ENCODE measurements at regions not wholly inside any gene's neighbourhood (a gene's known extent, or its start where the extent isn't known, plus 50 kb on each side); places are given as distances from the start of the nearest gene placed in this dataset.

DNA sequence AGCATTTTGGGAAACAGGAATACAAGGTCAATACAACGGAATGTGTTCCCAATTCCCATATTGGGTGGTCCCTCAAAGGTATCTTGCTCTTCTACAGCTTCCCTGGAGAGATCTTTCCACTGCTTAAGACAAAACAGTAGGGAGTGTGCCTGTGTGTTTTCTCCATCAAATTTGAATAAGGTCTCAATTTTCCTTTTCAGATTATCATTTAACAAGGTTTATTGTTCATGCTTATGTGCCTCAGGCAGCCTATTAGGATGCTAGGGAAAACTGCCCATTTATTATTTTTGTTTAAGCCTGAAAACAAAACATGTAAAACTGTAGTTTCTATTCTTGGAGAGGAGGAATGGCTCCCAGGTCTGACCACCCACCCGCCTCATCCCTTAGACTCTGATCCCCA lies 622.7 kb downstream of the LMO4 start:
- Histone ChIP-seq H3K27me3 (ENCODE audit: control insufficient read depth in 3 of 3, insufficient read depth in 3 of 3, low read length in 3 of 3) (no peaks in the 10 kb centered on the region), H3K9me3 (ENCODE audit: control insufficient read depth in 2 of 2, insufficient read depth in 1 of 2, low read depth in 1 of 2, low read length in 1 of 2) (no peaks in the 10 kb centered on the region), H3K36me3 (ENCODE audit: control insufficient read depth in 3 of 3, insufficient read depth in 2 of 3, low read depth in 1 of 3, low read length in 3 of 3) (no peaks in the 10 kb centered on the region), H3K4me1 (ENCODE audit: control insufficient read depth in 3 of 3, insufficient read depth in 2 of 3, low read depth in 1 of 3, low read length in 2 of 3) (peaks cover 0 to 4% (median 0%) of the 10 kb centered on the region in 3 donors), H3K4me3 (ENCODE audit: low read depth in 1 of 3, low read length in 3 of 3) (no peak overlapping the region), H3K27ac (ENCODE audit: low read depth in 1 of 3, low read length in 2 of 3) (no peak overlapping the region)
- 82 to 87% (median 84%) methylated on average over 2 of the region's 2 CpGs for WGBS, 3 donors
- FAIRE-seq (no peak), DNase-seq (no peak)

DNA sequence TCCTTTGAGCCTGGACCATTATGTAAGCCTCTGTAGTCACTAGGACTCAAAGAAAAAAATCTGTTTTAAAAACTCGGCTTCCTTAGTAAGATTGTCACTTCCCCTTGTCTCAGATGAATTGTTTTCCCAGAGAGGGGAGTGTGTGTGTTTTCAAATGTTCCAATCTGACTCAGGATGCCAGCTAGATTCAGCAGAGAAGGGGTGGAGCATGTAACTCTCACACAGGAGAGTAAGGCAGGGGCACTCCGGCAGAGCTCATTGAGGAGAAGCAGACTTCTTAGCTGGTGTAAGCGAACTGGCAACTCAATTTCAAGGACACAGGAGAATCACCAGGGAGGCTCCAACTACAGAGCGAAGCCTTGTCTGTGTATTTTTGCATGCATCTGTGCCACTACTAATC lies 623.2 kb downstream of the LMO4 start:
- Histone ChIP-seq H3K27ac (ENCODE audit: low read depth in 1 of 3, low read length in 2 of 3) (no peak overlapping the region), H3K36me3 (ENCODE audit: control insufficient read depth in 3 of 3, insufficient read depth in 2 of 3, low read depth in 1 of 3, low read length in 3 of 3) (no peaks in the 10 kb centered on the region), H3K4me3 (ENCODE audit: low read depth in 1 of 3, low read length in 3 of 3) (no peak overlapping the region), H3K27me3 (ENCODE audit: control insufficient read depth in 3 of 3, insufficient read depth in 3 of 3, low read length in 3 of 3) (no peaks in the 10 kb centered on the region), H3K4me1 (ENCODE audit: control insufficient read depth in 3 of 3, insufficient read depth in 2 of 3, low read depth in 1 of 3, low read length in 2 of 3) (peaks cover 0 to 4% (median 0%) of the 10 kb centered on the region in 3 donors), H3K9me3 (ENCODE audit: control insufficient read depth in 2 of 2, insufficient read depth in 1 of 2, low read depth in 1 of 2, low read length in 1 of 2) (no peaks in the 10 kb centered on the region)
- FAIRE-seq (no peak), DNase-seq (no peak)
- 61 to 82% (median 77%) methylated on average over 4 of the region's 4 CpGs for WGBS, 3 donors

DNA sequence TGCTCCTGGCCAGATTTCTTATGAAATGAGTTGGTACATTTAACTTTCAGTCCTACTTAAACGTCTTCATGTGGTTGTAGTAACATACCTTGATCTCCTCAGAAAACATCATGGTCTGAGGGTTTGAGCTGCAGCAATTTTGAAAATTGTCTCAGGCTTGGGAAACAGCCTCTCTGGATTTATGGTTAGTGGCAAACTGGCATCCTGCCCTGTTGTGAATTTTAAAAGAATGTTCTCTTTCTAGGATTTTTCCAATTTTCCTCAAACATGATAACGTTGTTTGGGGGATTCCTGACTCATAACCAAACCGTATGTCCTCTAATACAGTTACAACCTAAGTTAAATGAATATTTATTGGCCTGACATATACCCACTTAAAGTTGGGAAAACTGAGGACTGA lies 624.4 kb downstream of the LMO4 start:
- DNase-seq, result no peak
- Histone ChIP-seq H3K27ac (ENCODE audit: low read depth in 1 of 3, low read length in 2 of 3) (no peak overlapping the region), H3K4me3 (ENCODE audit: low read depth in 1 of 3, low read length in 3 of 3) (no peak overlapping the region), H3K4me1 (ENCODE audit: control insufficient read depth in 3 of 3, insufficient read depth in 2 of 3, low read depth in 1 of 3, low read length in 2 of 3) (peaks cover 0 to 4% (median 0%) of the 10 kb centered on the region in 3 donors), H3K36me3 (ENCODE audit: control insufficient read depth in 3 of 3, insufficient read depth in 2 of 3, low read depth in 1 of 3, low read length in 3 of 3) (no peaks in the 10 kb centered on the region), H3K9me3 (ENCODE audit: control insufficient read depth in 2 of 2, insufficient read depth in 1 of 2, low read depth in 1 of 2, low read length in 1 of 2) (no peaks in the 10 kb centered on the region), H3K27me3 (ENCODE audit: control insufficient read depth in 3 of 3, insufficient read depth in 3 of 3, low read length in 3 of 3) (no peaks in the 10 kb centered on the region)
- 69 to 82% (median 74%) methylated on average over 3 of the region's 3 CpGs for WGBS, 3 donors
- FAIRE-seq, result no peak

DNA sequence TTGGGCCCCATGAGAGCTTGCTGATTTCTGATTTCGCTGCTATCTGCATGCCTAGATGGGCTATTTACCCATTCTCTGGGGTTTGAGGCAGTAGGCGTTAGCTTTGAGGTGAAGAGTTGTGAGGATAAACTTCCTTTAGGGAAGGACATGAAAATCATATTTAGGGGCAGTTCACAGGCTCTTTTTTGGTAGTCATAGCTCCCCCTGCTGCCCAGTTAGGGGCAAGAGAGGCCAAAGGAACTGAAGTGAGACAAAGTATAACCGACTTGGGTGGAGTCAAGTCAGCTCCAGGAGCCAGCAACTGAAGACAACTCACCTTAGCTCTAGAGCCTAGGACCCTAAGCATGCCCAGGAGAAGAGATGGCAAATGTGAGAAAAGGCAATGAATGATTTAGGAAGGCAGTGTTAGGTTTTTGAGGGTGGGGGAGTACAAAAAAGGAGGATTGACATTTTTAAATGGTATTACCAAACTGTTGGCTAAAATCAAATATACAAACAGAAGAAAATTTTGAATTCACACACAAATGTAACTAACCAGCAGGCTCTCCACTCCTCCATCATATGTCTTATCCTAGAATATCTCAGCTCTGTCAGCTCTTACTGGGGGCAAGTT lies 625.2 kb downstream of the LMO4 start:
- peaks cover 0 to 4% (median 0%) of the 10 kb centered on the region in 3 donors for H3K4me1 ChIP-seq (ENCODE audit: control insufficient read depth in 3 of 3, insufficient read depth in 2 of 3, low read depth in 1 of 3, low read length in 2 of 3)
- no peaks in the 10 kb centered on the region for H3K36me3 ChIP-seq (ENCODE audit: control insufficient read depth in 3 of 3, insufficient read depth in 2 of 3, low read depth in 1 of 3, low read length in 3 of 3)
- peak; percentile 84 to 88 for DNase-seq
- no peaks in the 10 kb centered on the region for H3K9me3 ChIP-seq (ENCODE audit: control insufficient read depth in 2 of 2, insufficient read depth in 1 of 2, low read depth in 1 of 2, low read length in 1 of 2)
- no peak overlapping the region for H3K27ac ChIP-seq (ENCODE audit: low read depth in 1 of 3, low read length in 2 of 3)
- no peak for FAIRE-seq
- WGBS, 3 donors, result 9 to 13% (median 10%) methylated on average over 3 of the region's 3 CpGs
- no peak overlapping the region for H3K4me3 ChIP-seq (ENCODE audit: low read depth in 1 of 3, low read length in 3 of 3)
- no peaks in the 10 kb centered on the region for H3K27me3 ChIP-seq (ENCODE audit: control insufficient read depth in 3 of 3, insufficient read depth in 3 of 3, low read length in 3 of 3)

DNA sequence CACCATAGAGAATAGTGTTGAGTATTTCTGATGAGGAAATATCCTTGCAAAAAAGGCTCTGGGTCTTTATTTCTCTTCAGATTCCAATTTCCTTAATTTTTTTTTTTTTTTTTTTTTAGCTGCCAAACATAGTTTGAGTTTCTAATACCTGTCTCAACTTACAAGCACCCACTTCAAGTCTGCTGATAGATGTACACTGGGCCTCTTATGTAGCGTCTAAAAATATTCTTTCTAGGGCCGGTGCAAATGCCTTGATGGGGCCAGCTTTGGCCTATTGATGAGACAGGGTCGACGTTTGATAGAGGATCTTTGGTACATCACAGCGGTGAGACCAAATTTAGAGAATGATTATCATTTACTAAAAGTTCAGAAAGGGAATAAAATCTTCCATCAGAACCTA lies 626.4 kb downstream of the LMO4 start:
- WGBS, 3 donors, result 92 to 98% (median 95%) methylated on average over 5 of the region's 5 CpGs
- no peaks in the 10 kb centered on the region for H3K27me3 ChIP-seq (ENCODE audit: control insufficient read depth in 3 of 3, insufficient read depth in 3 of 3, low read length in 3 of 3)
- no peaks in the 10 kb centered on the region for H3K9me3 ChIP-seq (ENCODE audit: control insufficient read depth in 2 of 2, insufficient read depth in 1 of 2, low read depth in 1 of 2, low read length in 1 of 2)
- no peak overlapping the region for H3K27ac ChIP-seq (ENCODE audit: low read depth in 1 of 3, low read length in 2 of 3)
- FAIRE-seq (no peak), DNase-seq (no peak)
- no peaks in the 10 kb centered on the region for H3K36me3 ChIP-seq (ENCODE audit: control insufficient read depth in 3 of 3, insufficient read depth in 2 of 3, low read depth in 1 of 3, low read length in 3 of 3)
- H3K4me1 ChIP-seq (ENCODE audit: control insufficient read depth in 3 of 3, insufficient read depth in 2 of 3, low read depth in 1 of 3, low read length in 2 of 3), result peaks cover 0 to 4% (median 0%) of the 10 kb centered on the region in 3 donors
- no peak overlapping the region for H3K4me3 ChIP-seq (ENCODE audit: low read depth in 1 of 3, low read length in 3 of 3)

DNA sequence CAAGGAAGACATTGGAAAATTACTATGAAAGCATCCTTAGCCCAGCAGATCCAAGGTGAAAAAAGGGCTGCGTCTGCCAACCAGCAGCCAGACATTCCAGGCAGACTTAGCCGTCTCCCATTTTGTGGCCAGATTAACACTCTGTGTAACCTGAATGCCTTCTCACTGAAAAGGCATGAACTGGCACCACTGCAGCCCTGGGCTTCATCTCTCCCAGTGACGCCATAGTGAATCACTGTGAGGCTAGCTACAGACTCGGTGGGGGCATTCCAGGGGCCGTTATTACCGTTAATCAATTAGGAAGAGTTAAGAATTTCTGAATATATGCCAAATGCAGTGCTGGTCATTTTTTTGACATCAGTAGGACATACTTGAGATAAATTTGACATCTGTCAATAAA lies 627.4 kb downstream of the LMO4 start:
- Histone ChIP-seq H3K27ac (ENCODE audit: low read depth in 1 of 3, low read length in 2 of 3) (no peak overlapping the region), H3K4me3 (ENCODE audit: low read depth in 1 of 3, low read length in 3 of 3) (no peak overlapping the region), H3K4me1 (ENCODE audit: control insufficient read depth in 3 of 3, insufficient read depth in 2 of 3, low read depth in 1 of 3, low read length in 2 of 3) (peaks cover 0 to 4% (median 0%) of the 10 kb centered on the region in 3 donors), H3K36me3 (ENCODE audit: control insufficient read depth in 3 of 3, insufficient read depth in 2 of 3, low read depth in 1 of 3, low read length in 3 of 3) (no peaks in the 10 kb centered on the region), H3K27me3 (ENCODE audit: control insufficient read depth in 3 of 3, insufficient read depth in 3 of 3, low read length in 3 of 3) (no peaks in the 10 kb centered on the region), H3K9me3 (ENCODE audit: control insufficient read depth in 2 of 2, insufficient read depth in 1 of 2, low read depth in 1 of 2, low read length in 1 of 2) (no peaks in the 10 kb centered on the region)
- FAIRE-seq (no peak), DNase-seq (no peak)
- WGBS, 3 donors, result 72 to 83% (median 79%) methylated on average over 6 of the region's 6 CpGs

DNA sequence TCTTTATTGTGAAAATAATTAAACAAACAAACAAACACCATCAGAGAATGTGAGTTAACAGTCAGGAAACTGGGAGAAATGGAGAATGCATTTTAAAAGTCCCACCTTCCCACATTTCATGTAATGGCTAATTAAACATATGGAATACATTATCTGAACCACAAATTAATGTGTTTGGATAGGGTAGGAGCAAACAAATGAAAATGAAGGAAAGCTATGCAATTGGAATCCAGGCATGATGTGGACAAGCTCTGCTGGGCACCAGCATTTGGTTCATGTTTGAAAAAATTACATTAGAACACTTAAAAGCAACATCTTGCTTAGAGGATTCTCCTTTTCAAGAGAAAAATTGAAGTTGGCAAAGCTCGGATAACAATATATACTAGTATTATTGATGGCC lies 628.1 kb downstream of the LMO4 start:
- 89 to 97% (median 95%) methylated on average over 1 of the region's 1 CpG for WGBS, 3 donors
- Histone ChIP-seq H3K9me3 (ENCODE audit: control insufficient read depth in 2 of 2, insufficient read depth in 1 of 2, low read depth in 1 of 2, low read length in 1 of 2) (no peaks in the 10 kb centered on the region), H3K36me3 (ENCODE audit: control insufficient read depth in 3 of 3, insufficient read depth in 2 of 3, low read depth in 1 of 3, low read length in 3 of 3) (no peaks in the 10 kb centered on the region), H3K27me3 (ENCODE audit: control insufficient read depth in 3 of 3, insufficient read depth in 3 of 3, low read length in 3 of 3) (no peaks in the 10 kb centered on the region), H3K4me3 (ENCODE audit: low read depth in 1 of 3, low read length in 3 of 3) (no peak overlapping the region), H3K27ac (ENCODE audit: low read depth in 1 of 3, low read length in 2 of 3) (no peak overlapping the region), H3K4me1 (ENCODE audit: control insufficient read depth in 3 of 3, insufficient read depth in 2 of 3, low read depth in 1 of 3, low read length in 2 of 3) (peaks cover 0 to 4% (median 0%) of the 10 kb centered on the region in 3 donors)
- FAIRE-seq, result no peak
- no peak for DNase-seq

DNA sequence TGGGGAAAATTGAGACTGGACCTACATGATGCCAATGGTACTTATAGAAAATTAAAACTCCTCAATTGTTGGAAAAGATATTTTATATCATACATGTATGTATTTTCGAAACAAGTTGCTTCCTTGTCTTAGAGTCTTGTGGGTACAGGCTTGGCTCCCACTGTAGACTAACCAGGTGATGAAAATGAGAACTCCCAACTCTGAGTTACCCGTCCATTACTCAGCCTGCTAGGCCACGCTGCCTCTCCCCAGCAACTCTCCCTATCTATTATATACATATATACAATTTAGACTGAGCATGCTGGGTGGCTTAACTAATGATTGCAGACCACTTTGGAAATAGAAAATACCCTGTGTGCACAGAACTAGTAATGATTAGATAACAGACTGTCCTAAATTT lies 628.7 kb downstream of the LMO4 start:
- 85 to 95% (median 86%) methylated on average over 3 of the region's 3 CpGs for WGBS, 3 donors
- Histone ChIP-seq H3K27me3 (ENCODE audit: control insufficient read depth in 3 of 3, insufficient read depth in 3 of 3, low read length in 3 of 3) (no peaks in the 10 kb centered on the region), H3K36me3 (ENCODE audit: control insufficient read depth in 3 of 3, insufficient read depth in 2 of 3, low read depth in 1 of 3, low read length in 3 of 3) (no peaks in the 10 kb centered on the region)

DNA sequence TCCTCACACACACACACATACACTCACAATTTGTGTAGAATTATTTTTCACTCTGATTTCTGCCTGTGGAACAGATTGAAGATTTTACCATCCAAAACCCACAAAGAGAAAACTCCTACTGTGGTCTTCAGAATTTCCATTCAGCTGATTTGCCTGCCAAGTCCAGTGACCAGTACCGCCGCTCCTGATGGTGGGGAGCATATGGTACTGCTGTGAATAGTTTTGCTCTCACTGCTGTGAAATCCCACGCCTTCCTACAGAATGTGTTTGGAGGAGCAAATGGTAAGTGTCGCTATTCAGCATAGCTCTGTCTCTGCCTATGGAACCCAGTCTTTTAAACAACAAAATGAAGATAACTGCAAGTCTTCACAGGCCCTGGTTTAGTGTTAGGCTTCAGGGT lies 629.5 kb downstream of the LMO4 start:
- Histone ChIP-seq H3K4me1 (ENCODE audit: control insufficient read depth in 3 of 3, insufficient read depth in 2 of 3, low read depth in 1 of 3, low read length in 2 of 3) (peaks cover 0 to 4% (median 0%) of the 10 kb centered on the region in 3 donors), H3K27ac (ENCODE audit: low read depth in 1 of 3, low read length in 2 of 3) (no peak overlapping the region), H3K36me3 (ENCODE audit: control insufficient read depth in 3 of 3, insufficient read depth in 2 of 3, low read depth in 1 of 3, low read length in 3 of 3) (no peaks in the 10 kb centered on the region), H3K27me3 (ENCODE audit: control insufficient read depth in 3 of 3, insufficient read depth in 3 of 3, low read length in 3 of 3) (no peaks in the 10 kb centered on the region), H3K9me3 (ENCODE audit: control insufficient read depth in 2 of 2, insufficient read depth in 1 of 2, low read depth in 1 of 2, low read length in 1 of 2) (peaks cover 0 to 2% of the 10 kb centered on the region in 2 donors), H3K4me3 (ENCODE audit: low read depth in 1 of 3, low read length in 3 of 3) (no peak overlapping the region)
- no peak for FAIRE-seq
- WGBS, 3 donors, result 89 to 97% (median 90%) methylated on average over 4 of the region's 4 CpGs
- no peak for DNase-seq

More for the DNA sequence above, 628.7 kb downstream of the LMO4 start:
- H3K4me1 ChIP-seq (ENCODE audit: control insufficient read depth in 3 of 3, insufficient read depth in 2 of 3, low read depth in 1 of 3, low read length in 2 of 3), result peaks cover 0 to 4% (median 0%) of the 10 kb centered on the region in 3 donors
- H3K9me3 ChIP-seq (ENCODE audit: control insufficient read depth in 2 of 2, insufficient read depth in 1 of 2, low read depth in 1 of 2, low read length in 1 of 2), result no peaks in the 10 kb centered on the region
- DNase-seq (no peak), FAIRE-seq (no peak)
- no peak overlapping the region for H3K4me3 ChIP-seq (ENCODE audit: low read depth in 1 of 3, low read length in 3 of 3)
- H3K27ac ChIP-seq (ENCODE audit: low read depth in 1 of 3, low read length in 2 of 3), result no peak overlapping the region

All from small intestine (tissue), 7 donors.